Islet precursor cell (in vitro differentiated cells): ENCODE measurements at regions not wholly inside any gene's neighbourhood (a gene's known extent, or its start where the extent isn't known, plus 50 kb on each side); places are given as distances from the start of the nearest gene placed in this dataset.
A peak's percentile ranks its signal among the peaks of the same experiment; 100 is the strongest.
"Not testable (repeated sequence)": the region's sequence is repeated elsewhere in the genome, so short reads cannot be mapped to it uniquely, and the experiment has no call there.

Experiments
- DNase-seq: peaks from one replicate; pipeline ENCODE4 v3.0.0-alpha.2; 2018

DNA sequence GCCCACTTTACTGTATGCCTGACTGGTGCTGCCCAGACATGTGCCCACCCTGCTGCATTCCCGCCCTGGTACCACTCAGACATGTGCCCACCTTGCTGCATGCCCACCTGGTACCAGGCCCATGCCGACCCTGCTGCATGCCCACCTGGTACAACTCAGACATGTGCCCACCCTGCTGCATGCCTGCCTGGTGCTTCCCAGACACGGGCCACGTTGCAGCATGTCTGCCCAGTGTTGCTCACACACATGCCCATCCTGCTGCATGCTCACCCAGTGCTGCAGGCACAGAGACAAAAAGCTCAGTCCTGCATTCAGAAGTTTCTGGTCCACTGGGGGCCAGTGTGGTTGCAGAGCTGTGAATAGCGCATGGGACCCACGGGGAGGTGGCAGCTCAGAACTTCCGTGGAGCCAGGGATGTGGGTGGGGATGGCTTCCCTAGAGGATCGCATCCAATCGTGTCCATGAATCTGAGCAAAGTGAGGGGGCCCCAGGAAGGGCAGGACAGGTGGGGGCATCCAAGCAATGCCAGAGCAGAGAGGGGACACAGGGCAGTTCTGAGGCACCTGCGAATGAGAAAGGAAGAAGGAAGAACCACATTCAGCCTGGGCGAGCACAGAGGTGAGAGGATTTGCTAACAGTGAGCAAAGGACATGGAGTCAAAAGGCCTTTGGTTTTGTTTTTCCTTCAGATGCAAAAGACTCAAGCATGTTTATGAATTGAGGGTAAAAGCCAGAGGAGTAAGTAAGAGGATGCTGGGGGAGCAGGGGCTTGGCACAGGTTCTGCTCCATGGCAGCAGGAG, 175.9 kb upstream of the C14orf180 start:
- DNase-seq: peak; percentile 34

DNA sequence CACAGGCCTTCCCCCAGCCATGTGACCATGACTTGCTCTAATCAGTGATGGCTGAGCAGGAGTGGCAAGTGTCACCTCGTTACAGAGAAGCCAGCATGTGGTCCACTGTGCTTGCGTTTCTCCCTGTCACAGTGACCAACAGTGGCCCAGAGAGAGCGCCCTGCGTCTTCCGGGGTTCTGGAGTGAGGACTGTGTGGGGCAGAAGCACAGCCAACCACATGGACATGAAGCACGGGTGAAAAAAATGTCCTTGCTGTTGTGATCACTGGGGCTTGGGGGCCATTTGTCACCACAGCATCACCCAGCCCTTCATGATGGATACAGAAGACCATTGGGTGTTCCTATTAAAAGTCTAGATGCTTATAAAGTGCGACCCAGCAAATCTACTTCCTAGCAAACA, 174.6 kb upstream of the C14orf180 start:
- peak; percentile 41 for DNase-seq

DNA sequence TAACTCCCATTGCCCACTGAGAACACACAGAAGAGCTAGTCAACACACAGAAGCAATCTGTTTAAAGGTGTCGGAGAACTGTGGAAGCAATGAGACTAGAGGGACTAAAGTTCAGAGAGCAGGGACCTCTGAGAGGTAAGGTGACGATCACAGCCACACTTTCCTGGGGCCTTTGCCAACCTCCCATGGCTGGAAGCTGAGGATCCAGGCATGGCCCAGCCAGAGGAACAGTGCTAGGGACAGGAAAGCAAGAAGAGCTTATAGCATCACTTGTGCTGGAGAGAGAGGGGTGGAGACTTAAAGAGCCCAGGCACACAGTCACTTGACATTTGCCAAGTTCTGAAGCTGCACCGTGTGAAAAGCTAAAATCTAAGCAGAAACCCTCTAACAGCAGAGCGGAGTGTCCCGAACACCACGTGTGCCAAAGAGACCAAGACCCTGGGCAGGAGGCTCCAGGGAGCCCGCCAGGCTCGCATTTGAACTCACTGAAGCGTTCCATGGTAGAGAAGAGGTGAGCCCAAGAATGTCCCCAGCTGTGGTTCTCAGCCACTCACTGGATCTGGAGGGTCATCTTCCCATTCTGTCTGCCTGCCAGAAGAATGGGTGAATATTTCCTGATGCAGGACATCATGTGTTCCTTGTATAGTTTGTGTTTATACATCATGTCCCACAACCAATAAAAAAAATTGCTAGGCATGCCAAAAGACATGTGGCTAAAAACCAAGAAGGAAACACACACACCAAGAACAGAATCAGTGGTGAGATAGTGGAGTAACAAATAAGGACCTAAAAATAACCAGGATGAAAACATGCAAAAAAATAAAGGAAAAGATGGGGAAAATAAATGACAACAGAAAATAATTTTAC, 174.0 kb upstream of the C14orf180 start:
- DNase-seq: peak; percentile 37

DNA sequence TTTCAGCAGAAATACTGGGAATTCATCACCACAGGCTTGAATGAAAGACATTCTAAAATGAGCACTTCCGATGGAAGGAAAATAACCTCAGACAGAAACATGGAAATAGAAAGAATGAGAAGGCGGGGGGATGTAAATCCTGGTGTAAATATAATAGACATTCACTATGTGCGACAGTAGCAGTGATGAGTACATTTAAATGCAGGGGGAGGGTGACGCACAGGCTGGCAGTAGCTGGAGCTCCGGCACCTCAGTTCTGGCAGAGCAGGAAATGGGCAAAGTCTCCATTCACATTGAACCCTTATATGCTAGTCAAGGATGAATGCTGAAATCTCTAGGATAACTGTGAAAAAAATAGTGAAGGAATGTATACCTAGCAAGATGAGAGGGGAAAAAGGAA, 172.7 kb upstream of the C14orf180 start:
- DNase-seq: no peak

DNA sequence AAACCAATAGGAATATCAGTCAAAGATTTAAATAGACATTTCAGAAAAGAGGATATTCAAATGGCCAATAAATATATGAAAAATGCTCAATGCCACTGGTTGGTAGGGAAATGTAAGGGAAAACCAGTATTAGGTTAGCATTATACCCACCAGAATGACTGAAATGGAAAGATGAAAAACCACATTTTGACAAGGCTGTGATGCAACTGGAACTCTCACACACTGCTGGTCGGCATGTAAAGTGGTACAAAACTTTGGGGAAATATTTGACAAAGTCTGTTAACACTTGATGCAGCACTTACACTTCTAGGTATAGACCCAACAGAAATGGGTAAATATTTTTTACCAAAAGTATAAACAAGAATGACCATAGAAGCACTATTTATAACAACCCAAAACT, 163.2 kb upstream of the C14orf180 start:
- no peak for DNase-seq

DNA sequence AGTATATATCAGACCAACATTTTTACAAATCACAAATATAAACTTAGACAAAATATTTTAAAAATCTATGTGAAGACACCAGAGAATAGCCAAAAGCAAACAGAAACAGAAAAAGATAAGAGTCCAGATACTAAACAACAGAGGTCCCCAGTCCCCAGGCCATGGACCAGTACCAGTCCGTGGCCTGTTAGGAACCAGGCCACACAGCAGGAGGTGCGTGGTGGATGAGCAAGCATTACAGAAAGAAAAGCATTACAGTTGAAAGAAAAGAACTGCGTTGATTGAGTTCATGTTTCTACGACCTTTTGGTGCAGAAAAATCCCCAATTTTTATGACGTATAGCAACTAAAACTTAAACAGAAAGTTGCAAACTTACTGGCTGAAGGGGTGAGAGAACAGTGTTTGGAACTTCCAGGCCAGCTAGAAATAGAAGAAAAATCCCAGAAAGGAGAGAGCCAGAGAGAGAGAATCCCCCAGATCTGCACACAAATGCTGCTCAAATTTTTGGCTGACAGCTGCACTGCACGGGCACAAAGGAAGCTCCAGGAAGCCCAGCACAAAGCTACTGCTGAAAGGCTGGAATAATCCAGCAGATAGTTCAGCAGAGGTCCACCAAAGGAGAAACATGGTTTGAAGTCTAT, 159.6 kb upstream of the C14orf180 start:
- peak; percentile 20 for DNase-seq

DNA sequence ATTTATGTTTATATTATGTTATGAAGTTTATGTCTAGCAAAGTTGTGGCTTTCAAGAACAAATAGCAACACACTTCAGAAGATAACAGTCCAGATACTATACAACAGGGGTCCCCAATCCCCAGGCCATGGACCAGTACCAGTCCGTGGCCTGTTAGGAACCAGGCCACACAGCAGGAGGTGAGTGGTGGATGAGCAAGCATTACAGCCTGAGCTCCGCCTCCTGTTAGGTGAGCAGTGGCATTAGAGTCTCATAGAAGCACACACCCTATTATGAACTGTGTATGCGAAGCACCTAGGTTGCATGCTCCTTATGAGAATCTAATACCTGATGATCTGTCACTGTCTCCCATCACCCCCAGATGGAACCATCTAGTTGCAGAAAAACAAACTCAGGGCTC, 159.0 kb upstream of the C14orf180 start:
- DNase-seq: not testable (repeated sequence)

DNA sequence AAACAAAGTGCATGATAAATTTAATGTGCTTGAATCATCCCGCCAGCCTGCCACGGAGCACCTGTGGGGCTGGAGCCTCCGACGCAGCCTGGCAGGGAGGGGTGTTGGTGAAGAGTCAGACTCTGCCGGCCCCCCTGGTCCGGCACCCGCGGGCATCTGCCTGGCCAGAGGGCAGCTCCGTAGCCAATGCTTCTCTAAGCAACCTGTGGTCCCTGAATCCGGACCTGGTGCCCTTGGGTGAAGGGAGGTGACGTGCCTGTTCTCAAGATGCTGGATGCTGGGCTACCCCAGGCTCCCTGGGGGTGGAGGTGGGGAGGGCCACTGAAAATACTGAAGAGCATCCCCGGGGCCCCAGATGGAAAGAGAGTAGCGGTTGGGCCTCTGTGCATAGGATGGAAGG, 158.6 kb upstream of the C14orf180 start:
- DNase-seq: peak; percentile 36

DNA sequence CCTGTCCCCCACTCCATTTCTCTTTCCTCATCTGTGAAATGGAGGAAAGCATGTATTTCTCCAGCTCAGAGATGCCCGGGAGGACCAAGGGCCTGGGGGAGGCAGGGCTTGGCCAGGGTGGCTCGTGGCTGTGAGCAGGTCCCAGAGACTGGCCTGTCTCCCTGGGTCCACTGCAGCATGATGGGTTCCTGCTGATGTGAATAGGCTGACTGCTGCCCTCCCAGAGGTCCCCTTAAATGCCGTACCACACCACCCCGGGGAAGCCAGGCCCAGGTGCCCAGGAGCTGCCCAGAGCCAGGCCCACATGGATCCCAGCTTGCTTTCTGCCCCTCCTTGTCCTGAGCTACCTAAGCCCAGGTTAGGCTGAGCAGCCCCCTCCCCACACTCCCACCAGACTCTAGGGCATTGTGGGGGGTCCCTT, 158.2 kb upstream of the C14orf180 start:
- DNase-seq: peak; percentile 25

DNA sequence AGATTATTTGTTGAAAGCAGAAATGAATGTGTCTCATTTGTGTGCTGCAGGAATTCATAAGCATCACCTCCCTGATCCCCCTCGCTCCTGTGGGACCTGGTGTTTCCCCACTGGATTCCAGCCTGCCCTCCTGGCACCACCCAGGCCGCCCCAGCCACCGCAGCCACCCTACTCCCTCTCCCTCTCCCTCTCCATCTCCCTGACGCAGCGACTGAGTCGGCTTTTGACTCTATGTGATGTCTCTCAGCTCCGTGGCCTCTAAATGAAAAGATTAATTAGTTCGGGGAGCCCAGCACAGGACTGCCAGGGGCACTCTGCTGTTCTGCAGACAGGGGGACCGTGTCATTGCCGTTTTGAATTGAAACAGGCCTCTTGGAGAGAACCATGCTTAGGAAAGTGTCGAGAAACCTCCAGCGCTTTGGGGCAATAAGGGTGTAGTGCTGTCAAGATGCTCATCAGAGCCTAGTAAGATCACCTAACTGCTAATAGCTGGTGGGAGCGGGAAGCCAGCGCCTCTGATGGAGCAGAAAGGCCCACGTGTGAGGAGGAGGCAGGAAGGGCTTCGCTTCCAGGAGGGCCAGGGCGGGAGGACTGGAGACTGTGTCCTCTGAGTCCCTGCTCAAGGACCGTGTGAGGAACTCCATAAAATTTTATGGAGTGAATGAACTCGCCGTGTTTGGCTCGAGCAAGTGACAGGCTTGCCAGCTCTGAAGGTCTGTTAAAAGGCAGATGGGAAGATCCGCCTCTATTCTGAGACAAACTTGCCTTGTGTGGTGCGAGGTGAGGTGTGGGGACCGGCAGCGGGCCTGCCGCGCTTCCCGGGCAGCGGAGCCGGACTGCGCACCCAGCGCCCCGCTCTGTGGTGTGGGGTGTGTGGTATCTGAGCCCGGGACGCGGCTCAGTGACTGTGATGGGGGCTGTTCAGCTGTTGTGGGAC, 157.4 kb upstream of the C14orf180 start:
- DNase-seq: peak; percentile 52

DNA sequence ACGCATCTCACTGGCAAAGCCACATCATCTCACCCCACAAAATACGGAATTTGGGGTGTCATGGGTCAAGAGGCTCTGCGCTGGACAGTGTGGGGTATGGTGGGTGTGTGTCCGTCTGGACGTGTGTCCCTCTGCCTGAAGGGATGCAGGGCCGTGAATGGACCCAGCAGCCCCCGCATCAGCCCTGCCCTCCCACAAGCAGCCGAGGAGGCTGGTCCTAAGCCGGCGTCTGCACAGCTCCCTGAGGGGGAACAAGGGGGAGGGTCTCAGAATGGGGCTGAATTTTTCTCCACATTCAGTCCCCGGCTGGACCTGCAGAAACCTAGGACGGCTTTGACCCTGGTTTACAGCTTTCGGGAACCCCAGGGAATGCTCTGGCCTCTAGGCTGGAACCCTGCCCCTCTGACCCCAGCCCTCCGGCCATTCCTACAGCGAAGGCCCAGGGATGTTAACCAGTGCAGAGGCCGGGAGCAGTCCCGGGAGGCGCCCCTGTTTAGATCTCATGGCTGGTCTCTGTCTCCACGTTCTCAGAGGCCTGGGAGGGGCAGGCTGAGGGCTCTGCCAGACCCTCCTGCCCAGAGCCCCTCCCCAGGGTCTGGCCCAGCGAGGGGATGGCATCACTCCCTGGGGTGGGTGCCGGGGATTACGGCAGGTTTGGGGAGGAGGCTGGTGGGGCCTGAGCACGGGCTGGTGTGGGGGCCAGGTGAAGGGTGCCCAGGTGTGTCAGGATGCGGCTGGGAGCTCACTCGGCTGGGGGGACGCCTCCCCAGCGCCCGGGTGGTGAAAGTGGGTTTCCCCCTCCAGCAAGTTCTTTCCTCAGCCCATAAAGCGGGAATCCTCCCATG, 156.5 kb upstream of the C14orf180 start:
- peak; percentile 48 for DNase-seq

DNA sequence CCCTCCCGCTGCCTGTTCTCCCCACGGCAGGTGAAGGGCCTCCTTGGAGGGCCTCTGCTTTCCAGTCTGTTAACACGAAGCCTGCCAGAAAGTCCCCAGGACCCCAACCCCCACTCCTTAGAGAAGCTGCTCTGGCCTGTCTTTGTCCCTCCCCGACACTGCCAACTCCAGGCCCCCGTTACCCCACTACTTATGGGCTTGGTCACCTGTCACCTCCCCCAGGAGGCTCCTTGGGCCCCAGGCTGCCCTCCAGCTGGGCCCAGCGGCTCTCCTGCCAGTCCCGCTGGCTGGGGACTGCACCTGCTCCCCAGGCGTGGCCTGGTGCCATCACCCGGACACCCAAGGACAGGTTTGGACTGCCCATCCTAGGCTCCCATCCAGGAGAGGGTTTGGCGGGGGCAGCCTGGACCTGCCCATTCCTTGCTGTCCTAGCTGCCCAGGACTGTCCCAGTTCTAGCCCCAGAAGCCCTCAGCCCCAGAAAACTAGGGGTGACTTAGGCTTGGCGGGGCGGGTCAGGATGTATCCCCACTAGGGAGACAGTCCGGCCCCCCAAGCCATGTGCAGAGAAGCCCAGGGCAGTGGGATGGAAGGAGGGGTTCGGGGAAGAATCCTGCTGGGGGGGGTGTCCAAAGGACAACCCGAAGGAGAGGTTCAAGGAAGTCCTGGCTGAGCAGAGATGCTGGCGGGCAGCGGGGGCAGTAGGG, 155.7 kb upstream of the C14orf180 start:
- DNase-seq: peak; percentile 46

DNA sequence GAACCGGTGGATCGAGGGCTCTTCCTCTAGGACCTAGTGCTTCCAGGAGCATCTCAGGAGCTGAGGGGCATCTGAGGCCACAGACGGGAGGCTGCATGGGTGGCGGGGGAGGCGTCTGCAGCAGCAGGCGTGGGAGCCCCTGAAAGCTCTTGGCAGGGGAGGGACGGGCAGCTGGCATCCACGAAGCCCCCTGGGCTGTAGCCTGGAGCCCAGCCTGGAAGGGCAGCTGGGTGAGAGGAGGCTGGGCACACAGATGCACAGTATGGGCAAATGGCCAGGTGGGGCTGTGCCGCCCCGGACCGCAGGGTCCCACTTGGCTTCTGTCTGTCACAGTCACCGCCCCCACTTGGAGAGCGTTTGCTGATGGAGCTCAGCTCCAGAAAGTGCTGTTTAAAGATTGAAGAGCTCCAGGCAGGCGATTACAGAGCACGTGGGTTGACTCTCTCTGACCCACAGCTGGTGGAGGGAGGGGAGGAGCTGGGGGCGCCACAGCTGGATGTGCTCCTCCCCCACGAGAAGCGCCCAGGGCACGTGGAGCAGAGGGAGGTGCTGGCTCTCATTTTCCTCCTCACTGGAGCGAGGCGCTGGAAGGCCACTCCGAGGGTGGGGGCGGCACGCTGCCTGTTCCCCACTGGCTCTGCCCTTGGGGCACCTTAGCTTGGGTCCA, 155.0 kb upstream of the C14orf180 start:
- peak; percentile 43 for DNase-seq

DNA sequence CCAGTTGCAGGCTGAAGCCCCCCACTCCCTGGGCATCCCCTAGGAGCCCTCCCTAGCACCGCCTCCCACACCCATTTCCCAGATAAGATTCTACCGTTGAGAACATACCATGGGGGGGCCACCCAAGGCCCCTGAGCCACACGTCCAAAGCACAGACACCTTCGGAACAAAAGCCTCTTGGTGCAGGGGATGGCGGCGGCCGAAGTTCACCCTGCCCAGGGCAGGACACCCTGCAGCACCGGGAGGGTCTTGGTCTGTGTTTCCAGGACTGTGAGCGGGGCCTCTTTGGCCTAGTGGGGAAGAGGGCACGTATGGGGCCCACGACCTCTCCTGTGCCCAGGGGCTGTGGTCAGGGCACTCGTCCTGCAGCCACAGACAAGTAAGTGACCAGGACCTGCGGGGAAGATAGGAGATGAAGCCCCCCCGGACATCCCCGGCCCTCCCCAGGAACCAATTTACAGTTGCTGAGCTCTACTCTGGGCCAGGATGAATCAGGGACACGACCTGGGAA, 154.3 kb upstream of the C14orf180 start:
- DNase-seq: no peak

DNA sequence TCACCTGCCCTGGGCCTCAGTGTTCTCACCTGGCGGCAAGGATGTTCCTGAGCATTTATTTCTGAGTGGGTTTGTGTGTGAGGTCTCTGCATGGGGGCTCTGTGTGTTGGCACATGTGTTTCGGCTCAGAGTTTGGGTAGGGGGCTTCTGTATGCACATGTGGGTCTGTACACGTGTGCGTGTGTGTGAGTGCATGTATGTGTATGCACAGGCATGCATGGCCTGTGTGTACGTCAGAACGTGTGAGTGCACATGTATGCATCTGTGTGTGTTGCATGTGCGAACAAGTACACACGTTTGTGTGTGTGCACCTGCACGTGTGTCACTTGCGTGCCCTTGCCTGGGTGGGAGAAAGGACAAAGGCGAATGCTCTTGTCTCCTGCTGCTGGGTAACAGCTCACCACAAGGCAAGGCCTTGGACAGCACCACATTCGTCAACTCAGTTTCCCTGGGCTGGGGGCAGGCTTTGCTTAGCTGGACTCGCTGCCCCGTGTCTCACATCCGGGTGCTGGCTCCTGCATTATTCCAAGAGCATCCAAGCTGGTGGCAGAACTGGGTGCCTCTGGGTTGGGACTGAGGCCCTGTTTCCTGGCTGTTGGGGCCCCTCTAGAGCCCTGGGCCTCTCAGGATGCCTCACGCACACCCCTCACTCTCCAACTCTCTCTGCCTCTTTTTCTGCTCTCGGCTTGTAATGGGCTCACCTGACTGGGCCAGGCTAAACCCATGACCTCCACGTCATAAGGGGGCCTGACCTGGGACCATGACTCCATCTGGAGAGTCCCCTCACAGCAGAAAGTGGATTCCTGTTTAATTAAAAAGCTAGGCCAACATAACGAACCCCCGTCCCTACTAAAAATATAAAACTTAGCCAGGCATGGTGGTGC, 153.6 kb upstream of the C14orf180 start:
- DNase-seq: peak; percentile 37

DNA sequence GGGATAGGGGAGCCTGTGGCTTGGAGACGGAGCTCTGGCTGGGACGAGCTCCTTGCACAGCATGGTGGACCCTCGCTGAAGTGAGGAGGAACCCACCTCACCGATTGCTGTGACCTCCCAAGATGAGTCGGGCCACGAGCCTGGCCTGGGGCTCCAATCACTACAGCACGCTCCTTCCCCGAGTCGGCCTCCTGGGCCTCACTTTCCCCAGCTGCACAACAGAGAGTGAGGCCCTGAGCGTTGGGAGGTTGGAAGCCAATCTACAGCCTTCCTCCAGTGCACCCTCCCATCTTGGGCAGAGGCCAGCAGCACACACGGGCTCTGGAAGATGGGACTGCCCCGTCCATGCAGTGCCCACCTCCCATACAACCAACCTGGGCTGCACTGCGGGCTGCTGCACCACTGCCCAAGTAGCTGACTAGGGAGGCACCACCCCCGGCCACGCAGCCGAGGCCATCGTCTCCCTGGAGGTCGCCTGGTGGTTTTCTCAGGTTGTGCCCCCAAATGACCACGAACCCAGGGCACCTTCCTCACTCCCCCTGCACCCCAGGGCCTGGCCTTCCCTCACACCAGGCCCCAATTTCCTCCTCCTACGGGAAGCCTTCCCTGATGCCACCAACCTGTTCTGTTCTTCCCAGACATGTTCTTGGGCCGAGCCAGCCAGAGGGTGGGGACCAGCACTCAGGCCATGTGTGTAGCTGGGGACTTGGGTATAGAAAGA, 152.3 kb upstream of the C14orf180 start:
- DNase-seq: peak; percentile 44

DNA sequence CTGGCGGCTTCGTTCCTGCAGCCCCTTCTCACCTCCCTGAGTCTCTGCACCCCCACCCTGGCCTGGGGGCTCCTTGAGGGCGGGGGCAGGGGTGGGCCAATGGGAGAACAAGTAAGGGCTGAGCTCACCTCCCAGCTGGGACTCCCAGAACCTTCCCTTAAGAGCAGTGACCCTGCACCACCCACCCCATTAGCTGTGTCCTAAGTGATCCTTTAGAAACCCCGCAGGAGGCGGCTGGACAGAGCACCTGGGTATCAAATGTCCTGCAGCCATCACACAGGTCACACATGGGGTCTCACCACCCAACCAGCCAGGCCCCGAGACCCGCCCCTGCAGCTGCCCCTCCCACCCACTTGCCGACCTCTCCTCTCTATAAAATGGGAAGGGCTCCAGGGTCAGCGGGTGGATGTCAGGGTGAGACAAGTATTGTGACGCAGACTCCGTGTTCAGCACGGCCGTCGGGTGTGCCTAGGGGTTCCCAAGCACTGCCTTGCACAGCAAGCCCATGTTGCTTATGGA, 151.2 kb upstream of the C14orf180 start:
- DNase-seq: peak; percentile 32

DNA sequence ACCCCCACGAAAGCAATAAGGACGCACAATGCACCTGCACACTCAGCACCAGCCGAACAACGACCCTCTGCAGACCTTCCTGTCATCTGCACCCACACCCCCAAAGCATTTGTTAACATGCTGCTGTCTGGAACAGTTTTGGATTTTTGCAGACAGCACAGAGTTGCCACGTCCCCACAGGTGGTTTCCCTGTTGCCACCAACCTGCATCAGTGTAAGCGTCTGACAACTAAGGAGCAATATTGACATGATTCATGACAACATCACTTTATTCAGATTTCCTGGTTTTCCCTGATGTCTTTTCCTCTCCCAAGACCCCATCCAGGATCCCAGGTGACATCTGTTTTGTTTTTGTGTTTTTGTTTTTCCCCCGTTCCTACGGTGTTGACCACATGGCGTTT, 150.7 kb upstream of the C14orf180 start:
- peak; percentile 36 for DNase-seq
